VCaP (cell line): ENCODE measurements at regions not wholly inside any gene's neighbourhood (a gene's known extent, or its start where the extent isn't known, plus 50 kb on each side); places are given as distances from the start of the nearest gene placed in this dataset.

Experiments
- H3K27ac ChIP-seq: fragments of 450-650 bp; 2 replicates; pipeline ENCODE4 v1.5.1; 2017
- CTCF ChIP-seq: fragments of 450-650 bp; conservative IDR thresholded peaks from 2 replicates; pipeline ENCODE4 v1.5.1; 2017; ENCODE audit warnings: mild to moderate bottlenecking, moderate library complexity

- no peak overlapping the region for H3K27ac ChIP-seq
- TF ChIP-seq CTCF = no peak
These were observed 521.7 kb upstream of the ANKRD30A start for GRCh38 chr10:36603688-36604087.

- no peak for TF ChIP-seq CTCF
- no peak overlapping the region for H3K27ac ChIP-seq
These were observed 523.0 kb upstream of the ANKRD30A start for GRCh38 chr10:36602374-36602773.

- H3K27ac ChIP-seq = no peak overlapping the region
- TF ChIP-seq CTCF = no peak
These were observed 527.6 kb upstream of the ANKRD30A start for GRCh38 chr10:36597756-36598320.

GRCh38 chr10:36592964-36593363, 532.4 kb upstream of the ANKRD30A start:
- H3K27ac ChIP-seq = no peak overlapping the region
- no peak for TF ChIP-seq CTCF

GRCh38 chr10:36591436-36591835, 534.0 kb upstream of the ANKRD30A start:
- H3K27ac ChIP-seq = no peak overlapping the region
- no peak for TF ChIP-seq CTCF

GRCh38 chr10:36583690-36584089, 541.7 kb upstream of the ANKRD30A start:
- H3K27ac ChIP-seq = no peak overlapping the region
- no peak for TF ChIP-seq CTCF

- TF ChIP-seq CTCF = no peak
- H3K27ac ChIP-seq = no peak overlapping the region
These were observed 544.2 kb upstream of the ANKRD30A start for GRCh38 chr10:36581237-36581636.

GRCh38 chr10:36578306-36578705, 547.1 kb upstream of the ANKRD30A start:
- no peak overlapping the region for H3K27ac ChIP-seq
- TF ChIP-seq CTCF = no peak
